ENCODE measurements at regions not wholly inside any gene's neighbourhood (a gene's known extent, or its start where the extent isn't known, plus 50 kb on each side); places are given as distances from the start of the nearest gene placed in this dataset.

GRCh38 chr14:101252443-101253214, 308.7 kb upstream of the DIO3 start:
- 54% methylated on average over 5 of the region's 13 CpGs; no CpG with 5 or more reads in 1 of the 2 experiments for WGBS, 2 experiments (ENCODE audit: extremely low coverage in 2 of 2, insufficient read length in 1 of 2)
- in situ Hi-C loops (cut with MboI; ENCODE audit: low sequenced_read_pairs) (no loop called here), dilution Hi-C loops (cut with HindIII; ENCODE audit: low sequenced_read_pairs, unreplicated experiment) (no loop called here), intact Hi-C loops (cut with micrococcal nuclease) (no loop called here)
- no peak overlapping the region for H2BK120ac ChIP-seq (ENCODE audit: low read depth, low read length)
- no peak overlapping the region for H3K23ac ChIP-seq (ENCODE audit: low read depth, low read length)
- H2AK5ac ChIP-seq (ENCODE audit: low read depth, low read length): no peak overlapping the region
- H3K4me1 ChIP-seq (ENCODE audit: control insufficient read depth, insufficient read depth, low read length): no peaks in the 10 kb centered on the region
- H4K20me1 ChIP-seq (ENCODE audit: insufficient read depth, low read length): no peaks in the 10 kb centered on the region
- no peak overlapping the region for H3K18ac ChIP-seq (ENCODE audit: low read depth, low read length)
- H2BK5ac ChIP-seq (ENCODE audit: low read depth, low read length, poor library complexity, severe bottlenecking): no peak overlapping the region
- no peak overlapping the region for H3K56ac ChIP-seq (ENCODE audit: extremely low read depth, insufficient read depth, low read length)
- no peaks in the 10 kb centered on the region for H3K9me1 ChIP-seq (ENCODE audit: insufficient read depth, low read length)
- no peaks in the 10 kb centered on the region for H3K79me1 ChIP-seq (ENCODE audit: low read depth in 1 of 2, low read length in 2 of 2)
- no TSS peak for BruUV-seq (replicated peaks)
- H3K36me3 ChIP-seq (ENCODE audit: control insufficient read depth, insufficient read depth, low read length): no peaks in the 10 kb centered on the region
- no peak overlapping the region for H2AFZ ChIP-seq (replicated peaks; ENCODE audit: low read length, poor library complexity)
- no peak overlapping the region for H3K4me2 ChIP-seq (ENCODE audit: low read depth, low read length)
- no peak overlapping the region for H2AK9ac ChIP-seq (replicated peaks; ENCODE audit: low read depth, low read length, poor library complexity)
- H3K9ac ChIP-seq (ENCODE audit: low read depth, low read length): no peak overlapping the region
- no peak overlapping the region for H2BK20ac ChIP-seq (ENCODE audit: low read depth, low read length)
- no peak overlapping the region for H3K14ac ChIP-seq (replicated peaks; ENCODE audit: low read depth, low read length)
- no peak overlapping the region for H4K5ac ChIP-seq (ENCODE audit: low read depth, low read length)
- ChIA-PET POLR2A (ENCODE audit: unreplicated experiment) (no interaction called here), CTCF (no interaction called here)
- no peak overlapping the region for H4K8ac ChIP-seq (ENCODE audit: low read depth in 2 of 2, low read length in 2 of 2)
- H3K4ac ChIP-seq (ENCODE audit: low read depth, low read length): no peak overlapping the region
- no peak overlapping the region for H4K91ac ChIP-seq (ENCODE audit: insufficient read depth, low read depth, low read length)
- H3K27ac ChIP-seq (ENCODE audit: insufficient read depth, low read length): no peak overlapping the region
- TF ChIP-seq MAZ (IDR thresholded peaks at IDR 0.05; ENCODE audit: borderline replicate concordance, low read depth, low read length): no peak
- no peak for TF ChIP-seq CTCF (conservative IDR thresholded peaks at IDR 0.05; ENCODE audit: low read depth, low read length)
- TF ChIP-seq RFX5 (IDR thresholded peaks at IDR 0.05; ENCODE audit: low read depth, low read length): no peak
- TF ChIP-seq POLR2A (IDR thresholded peaks at IDR 0.05; ENCODE audit: low read depth, low read length): no peak
- TF ChIP-seq ELK1 (IDR thresholded peaks at IDR 0.05; ENCODE audit: borderline replicate concordance, low read depth, low read length): no peak
- TF ChIP-seq RCOR1 (IDR thresholded peaks at IDR 0.05; ENCODE audit: insufficient replicate concordance, low read length): no peak
- TF ChIP-seq CHD1 (IDR thresholded peaks at IDR 0.05; ENCODE audit: low read depth, low read length): no peak
- no peak for TF ChIP-seq NFE2L2 (IDR thresholded peaks at IDR 0.05; ENCODE audit: low read depth, low read length)
- TF ChIP-seq MXI1 (IDR thresholded peaks at IDR 0.05; ENCODE audit: borderline replicate concordance, low read depth, low read length): no peak
- TF ChIP-seq FOS (IDR thresholded peaks at IDR 0.05; ENCODE audit: low read depth, low read length): no peak
- TF ChIP-seq USF2 (IDR thresholded peaks at IDR 0.05; ENCODE audit: low read depth, low read length): no peak
- TF ChIP-seq RAD21 (IDR thresholded peaks at IDR 0.05; ENCODE audit: low read length): no peak
- TF ChIP-seq BHLHE40 (IDR thresholded peaks at IDR 0.05; ENCODE audit: low read depth, low read length): no peak
- TF ChIP-seq CEBPB (IDR thresholded peaks at IDR 0.05; ENCODE audit: low read depth, low read length): no peak
- TF ChIP-seq MAFK (IDR thresholded peaks at IDR 0.05; ENCODE audit: low read depth, low read length): no peak
- no peak for TF ChIP-seq SMC3 (IDR thresholded peaks at IDR 0.05; ENCODE audit: low read depth, low read length)
- no peak overlapping the region for H3K4me3 ChIP-seq (ENCODE audit: insufficient read depth, low read depth, low read length)
- H3K27me3 ChIP-seq (ENCODE audit: control insufficient read depth, insufficient read depth, low read length): peaks cover 39% of the 10 kb centered on the region
- H3K9me3 ChIP-seq (ENCODE audit: control insufficient read depth, insufficient read depth, low read length): no peaks in the 10 kb centered on the region
- H2BK15ac ChIP-seq (ENCODE audit: low read depth, low read length): no peak overlapping the region
- no peak for ATAC-seq (ENCODE audit: low read depth)
- DNase-seq: no peak
